ES-I3 (cell line): ENCODE measurements at regions not wholly inside any gene's neighbourhood (a gene's known extent, or its start where the extent isn't known, plus 50 kb on each side); places are given as distances from the start of the nearest gene placed in this dataset.
A peak's percentile ranks its signal among the peaks of the same experiment; 100 is the strongest.

ENCODE experiments used
- H3K36me3 ChIP-seq: 2 replicates; pipeline ENCODE4 v1.6.1; 2013; ENCODE audit warnings: mild to moderate bottlenecking, low read length, control low read depth, moderate library complexity; ENCODE audit not compliant: insufficient read depth
- H3K4me1 ChIP-seq: 2 replicates; pipeline ENCODE4 v1.6.1; 2013; ENCODE audit warnings: mild to moderate bottlenecking, control low read depth, low read length; ENCODE audit not compliant: insufficient read depth
- H3K9ac ChIP-seq: 2 replicates; pipeline ENCODE4 v1.6.1; 2013; ENCODE audit warnings: low read depth, mild to moderate bottlenecking, low read length, moderate library complexity
- H3K9me3 ChIP-seq: 2 replicates; pipeline ENCODE4 v1.6.1; 2013; ENCODE audit warnings: mild to moderate bottlenecking, low read length, moderate library complexity; ENCODE audit not compliant: control insufficient read depth, insufficient read depth

GRCh38 chr2:9142551-9143263, 63.9 kb upstream of the ASAP2 start:
- peaks cover 11% of the 10 kb centered on the region; the same call in 1 of the 2 replicates for H3K4me1 ChIP-seq
- no peaks in the 10 kb centered on the region for H3K36me3 ChIP-seq
- no peaks in the 10 kb centered on the region for H3K9me3 ChIP-seq
- peak overlapping the region; percentile 46 for H3K9ac ChIP-seq

DNA sequence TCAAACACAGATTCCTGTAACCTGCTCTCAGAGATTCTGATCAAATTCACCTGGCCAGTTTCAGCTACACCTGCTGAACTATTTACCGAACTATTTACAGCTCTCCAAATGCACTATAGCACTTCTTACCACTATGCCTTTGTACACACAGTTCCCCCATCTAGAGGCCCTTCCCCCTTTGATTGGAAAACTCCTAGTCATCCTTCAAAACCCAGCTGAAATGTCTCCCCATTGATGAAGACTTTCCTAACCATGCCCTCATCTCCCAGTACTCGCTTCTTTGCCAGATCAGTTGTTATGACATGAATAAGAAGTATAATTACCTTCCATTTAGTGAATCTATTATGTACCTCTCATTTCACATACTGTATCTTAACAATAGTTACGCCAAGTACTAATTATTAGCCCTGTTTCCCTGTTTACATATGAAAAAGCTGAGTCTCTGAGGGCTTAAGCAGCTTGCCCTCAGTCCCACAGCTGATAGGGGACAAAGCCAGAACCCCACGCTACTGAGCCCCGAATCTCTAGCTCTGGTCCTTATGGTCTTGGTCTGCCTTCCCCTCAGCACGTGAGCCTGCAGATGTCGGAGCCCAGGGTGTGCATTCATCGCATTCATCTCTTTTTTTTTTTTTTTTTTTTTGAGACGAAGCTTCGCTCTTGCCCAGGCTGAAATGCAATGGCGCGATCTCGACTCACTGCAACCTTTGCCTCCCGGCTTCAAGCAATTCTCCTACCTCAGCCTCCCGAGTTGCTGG, 64.7 kb upstream of the ASAP2 start:
- no peak overlapping the region for H3K9ac ChIP-seq
- H3K36me3 ChIP-seq = no peaks in the 10 kb centered on the region
- H3K9me3 ChIP-seq = no peaks in the 10 kb centered on the region
- H3K4me1 ChIP-seq = peaks cover 11% of the 10 kb centered on the region; the same call in 1 of the 2 replicates

DNA sequence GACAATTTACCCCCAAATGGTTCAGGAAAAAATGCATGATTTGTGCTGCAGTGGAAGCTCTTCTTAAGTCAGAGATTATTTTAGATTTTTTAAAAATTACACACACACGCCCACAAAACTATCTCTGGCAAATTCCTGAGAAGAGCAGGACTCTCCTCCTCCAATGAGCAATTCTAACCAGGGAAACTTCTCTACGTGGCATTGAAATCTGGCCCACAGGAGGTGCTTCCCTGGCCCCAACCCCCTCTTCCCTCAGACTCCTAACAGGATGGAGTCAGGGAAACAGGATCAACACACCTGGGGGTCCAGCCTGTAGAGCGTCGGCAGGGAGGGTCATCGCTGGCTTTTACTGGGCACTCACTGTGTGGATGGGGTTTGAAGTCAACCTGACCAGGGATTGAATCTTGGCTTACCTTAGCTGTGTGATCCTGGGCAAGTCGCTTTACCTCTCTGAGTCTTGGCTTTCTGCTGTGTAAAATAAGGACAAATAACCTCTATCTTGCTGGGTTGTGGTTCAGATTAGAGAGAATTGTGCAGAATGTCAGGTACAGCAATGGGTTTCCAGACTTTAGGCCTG, 65.4 kb upstream of the ASAP2 start:
- peaks cover 11% of the 10 kb centered on the region; the same call in 1 of the 2 replicates for H3K4me1 ChIP-seq
- H3K36me3 ChIP-seq = no peaks in the 10 kb centered on the region
- no peaks in the 10 kb centered on the region for H3K9me3 ChIP-seq
- H3K9ac ChIP-seq = no peak overlapping the region

- no peaks in the 10 kb centered on the region for H3K9me3 ChIP-seq
- no peak overlapping the region for H3K9ac ChIP-seq
- H3K4me1 ChIP-seq = peaks cover 11% of the 10 kb centered on the region; the same call in 1 of the 2 replicates
- no peaks in the 10 kb centered on the region for H3K36me3 ChIP-seq
Measured at GRCh38 chr2:9140645-9141044, 66.0 kb upstream of the ASAP2 start.

DNA sequence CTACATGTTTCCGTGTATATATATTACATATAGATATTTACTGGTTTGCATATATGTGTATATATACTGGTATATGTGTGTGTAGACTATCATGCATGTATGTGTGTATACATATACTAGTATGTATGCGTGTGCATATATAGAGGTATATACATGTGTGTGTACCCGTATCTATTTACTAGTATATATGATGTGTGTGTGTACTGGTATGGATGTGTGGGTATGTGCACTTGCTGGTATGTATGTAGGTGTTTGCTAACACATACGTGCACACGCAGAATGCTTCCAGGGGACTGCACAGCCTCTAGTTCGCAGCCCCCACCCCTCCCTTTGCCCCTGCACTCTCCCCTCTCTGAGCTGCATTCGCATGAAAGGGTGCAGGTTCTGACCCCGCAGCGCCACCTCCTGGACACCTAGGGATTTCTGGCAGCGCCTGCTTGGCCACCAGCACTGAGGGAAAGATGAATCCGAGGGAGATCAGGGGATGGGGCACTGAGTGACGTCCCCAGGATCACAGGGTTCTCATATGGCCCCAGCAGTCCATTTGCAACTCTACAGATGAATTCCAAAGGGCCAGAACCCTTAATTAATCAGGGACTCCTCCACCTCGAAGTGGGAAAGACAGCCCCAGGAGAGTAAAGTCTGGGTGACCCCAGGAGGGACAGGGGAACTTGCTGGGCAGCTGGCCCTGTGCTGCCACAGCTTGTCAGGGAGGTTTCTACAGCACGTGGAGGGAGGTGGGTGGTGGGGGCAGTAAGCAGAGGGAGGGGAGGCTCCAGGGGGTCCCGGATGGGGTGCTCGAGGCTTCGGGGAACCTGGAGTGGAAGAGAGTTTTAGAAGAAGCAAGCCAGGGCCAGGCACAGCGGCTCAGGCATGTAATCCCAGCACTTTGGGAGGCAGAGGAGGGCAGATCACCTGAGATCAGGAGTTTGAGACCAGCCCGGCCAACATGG, 66.8 kb upstream of the ASAP2 start:
- H3K9ac ChIP-seq = no peak overlapping the region
- no peaks in the 10 kb centered on the region for H3K9me3 ChIP-seq
- H3K4me1 ChIP-seq = peaks cover 11% of the 10 kb centered on the region; the same call in 1 of the 2 replicates
- H3K36me3 ChIP-seq = no peaks in the 10 kb centered on the region

- H3K9me3 ChIP-seq = no peaks in the 10 kb centered on the region
- no peak overlapping the region for H3K9ac ChIP-seq
Measured at GRCh38 chr2:9137379-9138150, 69.0 kb upstream of the ASAP2 start.

GRCh38 chr2:9135822-9136558, 70.6 kb upstream of the ASAP2 start:
- no peaks in the 10 kb centered on the region for H3K36me3 ChIP-seq
- no peak overlapping the region for H3K9ac ChIP-seq
- H3K4me1 ChIP-seq = peaks cover 8% of the 10 kb centered on the region; the same call in 1 of the 2 replicates
- H3K9me3 ChIP-seq = no peaks in the 10 kb centered on the region

More at GRCh38 chr2:9137379-9138150, 69.0 kb upstream of the ASAP2 start:
- Histone ChIP-seq H3K4me1 (peaks cover 8% of the 10 kb centered on the region; the same call in 1 of the 2 replicates), H3K36me3 (no peaks in the 10 kb centered on the region)

DNA sequence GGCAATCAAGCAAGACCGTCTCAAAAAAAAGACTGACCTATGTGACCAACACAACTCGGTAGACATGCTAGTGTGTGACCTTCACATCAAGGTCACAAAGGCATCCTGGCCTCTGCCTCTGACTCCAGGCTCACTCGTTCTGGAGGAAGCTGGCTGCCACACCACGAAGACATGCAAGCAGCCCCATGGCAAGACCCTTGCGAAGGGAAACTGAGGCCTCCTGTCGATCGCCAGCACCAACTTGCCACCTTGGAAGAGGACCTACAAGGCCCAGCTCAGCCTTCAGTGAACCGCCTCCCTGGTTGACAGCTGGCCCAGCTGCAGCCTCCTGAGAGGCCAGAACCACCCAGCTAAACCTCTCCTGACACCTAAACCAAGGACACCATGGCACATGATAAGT, 79.3 kb upstream of the ASAP2 start:
- Histone ChIP-seq H3K9ac (no peak overlapping the region), H3K36me3 (no peaks in the 10 kb centered on the region), H3K4me1 (no peaks in the 10 kb centered on the region)

GRCh38 chr2:9126540-9126939, 80.1 kb upstream of the ASAP2 start:
- Histone ChIP-seq H3K4me1 (no peaks in the 10 kb centered on the region), H3K36me3 (no peaks in the 10 kb centered on the region), H3K9me3 (no peaks in the 10 kb centered on the region), H3K9ac (no peak overlapping the region)

More for the DNA sequence above, 79.3 kb upstream of the ASAP2 start:
- no peaks in the 10 kb centered on the region for H3K9me3 ChIP-seq

- no peaks in the 10 kb centered on the region for H3K36me3 ChIP-seq
- no peaks in the 10 kb centered on the region for H3K4me1 ChIP-seq
- no peak overlapping the region for H3K9ac ChIP-seq
- no peaks in the 10 kb centered on the region for H3K9me3 ChIP-seq
Measured at GRCh38 chr2:9124231-9124741, 82.3 kb upstream of the ASAP2 start.

- no peaks in the 10 kb centered on the region for H3K9me3 ChIP-seq
- no peaks in the 10 kb centered on the region for H3K36me3 ChIP-seq
- no peaks in the 10 kb centered on the region for H3K4me1 ChIP-seq
- no peak overlapping the region for H3K9ac ChIP-seq
Measured at GRCh38 chr2:9123069-9123468, 83.5 kb upstream of the ASAP2 start.

DNA sequence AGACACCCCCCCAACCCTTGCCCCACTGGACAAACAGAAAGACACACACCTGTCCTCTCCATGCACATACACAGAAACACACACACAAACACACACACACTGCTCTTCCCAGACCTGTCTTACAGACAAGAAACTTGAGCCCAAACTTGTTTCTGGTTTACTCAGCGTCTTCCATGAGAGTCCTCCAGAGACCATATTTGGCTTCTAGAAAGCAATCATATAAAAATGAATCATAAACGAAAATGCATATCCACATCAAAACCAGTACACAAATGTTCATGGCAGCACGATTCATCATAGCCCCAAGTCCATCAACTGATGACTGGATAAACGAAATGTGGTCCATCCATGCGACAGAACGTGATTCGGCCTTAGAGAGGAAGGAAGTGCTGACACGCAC, 84.2 kb upstream of the ASAP2 start:
- Histone ChIP-seq H3K36me3 (no peaks in the 10 kb centered on the region), H3K9me3 (no peaks in the 10 kb centered on the region), H3K4me1 (no peaks in the 10 kb centered on the region)

More for the DNA sequence above, 84.2 kb upstream of the ASAP2 start:
- no peak overlapping the region for H3K9ac ChIP-seq
